Stimulated activated CD8-positive, alpha-beta memory T cell treated with anti-CD3 and anti-CD28 coated beads, Interleukin-12 subunit alpha, Interleukin-12 subunit beta, amount 100 ng/mL, for 24 hours (primary cell): ENCODE measurements at regions not wholly inside any gene's neighbourhood (a gene's known extent, or its start where the extent isn't known, plus 50 kb on each side); places are given as distances from the start of the nearest gene placed in this dataset.

Experiments
- DNase-seq: peaks from one replicate; pipeline ENCODE4 v3.0.0-alpha.2; 2020; ENCODE audit errors: extremely low read depth

GRCh38 chr2:41878716-41879234, 169.0 kb upstream of the PKDCC start:
- no peak for DNase-seq

GRCh38 chr2:41879235-41879916, 168.4 kb upstream of the PKDCC start:
- DNase-seq = no peak

GRCh38 chr2:41880561-41881243, 167.1 kb upstream of the PKDCC start:
- no peak for DNase-seq

GRCh38 chr2:41881249-41881648, 166.6 kb upstream of the PKDCC start:
- DNase-seq = no peak

GRCh38 chr2:41884718-41885117, 163.1 kb upstream of the PKDCC start:
- DNase-seq = no peak

GRCh38 chr2:41886145-41886664, 161.6 kb upstream of the PKDCC start:
- DNase-seq = no peak

- DNase-seq = no peak
These were observed 161.1 kb upstream of the PKDCC start for GRCh38 chr2:41886757-41887156.

- DNase-seq = no peak
These were observed 157.5 kb upstream of the PKDCC start for GRCh38 chr2:41890341-41890740.

- DNase-seq = no peak
These were observed 155.3 kb upstream of the PKDCC start for GRCh38 chr2:41892476-41892875.

- DNase-seq = no peak
These were observed 153.1 kb upstream of the PKDCC start for GRCh38 chr2:41894563-41895333.

- no peak for DNase-seq
These were observed 152.5 kb upstream of the PKDCC start for GRCh38 chr2:41895334-41895664.

- DNase-seq = no peak
These were observed 151.5 kb upstream of the PKDCC start for GRCh38 chr2:41896186-41896846.

GRCh38 chr2:41899189-41899588, 148.6 kb upstream of the PKDCC start:
- no peak for DNase-seq

- no peak for DNase-seq
These were observed 147.7 kb upstream of the PKDCC start for GRCh38 chr2:41900101-41900577.

- DNase-seq = no peak
These were observed 144.9 kb upstream of the PKDCC start for GRCh38 chr2:41902897-41903296.

GRCh38 chr2:41903474-41904135, 144.2 kb upstream of the PKDCC start:
- no peak for DNase-seq

GRCh38 chr2:41904459-41904858, 143.4 kb upstream of the PKDCC start:
- no peak for DNase-seq

- no peak for DNase-seq
These were observed 142.1 kb upstream of the PKDCC start for GRCh38 chr2:41905597-41906337.

GRCh38 chr2:41906338-41906725, 141.5 kb upstream of the PKDCC start:
- no peak for DNase-seq

- no peak for DNase-seq
These were observed 140.7 kb upstream of the PKDCC start for GRCh38 chr2:41907141-41907540.
